ENCODE measurements at regions not wholly inside any gene's neighbourhood (a gene's known extent, or its start where the extent isn't known, plus 50 kb on each side); places are given as distances from the start of the nearest gene placed in this dataset.

DNA sequence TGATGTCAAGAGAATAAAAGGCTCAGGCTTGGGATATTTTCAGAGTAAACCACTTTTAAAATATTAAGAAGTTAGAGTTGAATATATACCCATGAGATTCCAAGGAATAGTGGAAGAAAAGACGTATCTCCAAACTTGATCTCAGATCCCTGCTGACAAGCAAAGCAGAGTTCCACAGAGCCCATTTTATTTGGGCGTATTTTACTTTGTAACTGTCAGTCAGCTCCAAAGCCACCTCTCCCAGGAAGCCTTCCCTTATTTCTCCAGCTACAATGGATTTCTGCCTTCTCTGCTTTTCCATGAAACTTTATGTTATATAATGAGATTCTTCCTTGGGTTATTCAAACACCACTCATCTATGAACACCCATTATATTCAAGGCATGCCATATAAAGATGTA lies 295.7 kb downstream of the FZD1 start:
- DNase-seq: no peak
- H3F3A ChIP-seq (ENCODE audit: low read length, unreplicated experiment): no peaks in the 10 kb centered on the region
- no peaks in the 10 kb centered on the region for H3K36me3 ChIP-seq (ENCODE audit: low read depth, low read length)
- H4K20me1 ChIP-seq (ENCODE audit: low read length): no peaks in the 10 kb centered on the region
- no peak overlapping the region for H3K4me2 ChIP-seq (ENCODE audit: low read length)
- no peak for ATAC-seq
- H3K27ac ChIP-seq (ENCODE audit: low read length): no peak overlapping the region
- H3K27me3 ChIP-seq (ENCODE audit: low read length): no peaks in the 10 kb centered on the region
- no peaks in the 10 kb centered on the region for H3K79me2 ChIP-seq (ENCODE audit: low read length)
- no peak overlapping the region for H2AFZ ChIP-seq (ENCODE audit: low read length)
- intact Hi-C loops (cut with micrococcal nuclease): loop anchor here (2.0 to 10.0 kb wide), 4 partner anchors 57 to 298 kb away; partner anchors contain the start of gene FZD1
- H3K9me2 ChIP-seq (replicated peaks; ENCODE audit: low read length): no peaks in the 10 kb centered on the region
- no peak overlapping the region for H3K4me3 ChIP-seq (ENCODE audit: low read length)
- TF ChIP-seq EZH2phosphoT487 (IDR thresholded peaks at IDR 0.05; ENCODE audit: borderline replicate concordance, low read length) (no peak), EZH2 (IDR thresholded peaks at IDR 0.05; ENCODE audit: low read length, unreplicated experiment) (no peak)
- TF ChIP-seq, protein P1, sequence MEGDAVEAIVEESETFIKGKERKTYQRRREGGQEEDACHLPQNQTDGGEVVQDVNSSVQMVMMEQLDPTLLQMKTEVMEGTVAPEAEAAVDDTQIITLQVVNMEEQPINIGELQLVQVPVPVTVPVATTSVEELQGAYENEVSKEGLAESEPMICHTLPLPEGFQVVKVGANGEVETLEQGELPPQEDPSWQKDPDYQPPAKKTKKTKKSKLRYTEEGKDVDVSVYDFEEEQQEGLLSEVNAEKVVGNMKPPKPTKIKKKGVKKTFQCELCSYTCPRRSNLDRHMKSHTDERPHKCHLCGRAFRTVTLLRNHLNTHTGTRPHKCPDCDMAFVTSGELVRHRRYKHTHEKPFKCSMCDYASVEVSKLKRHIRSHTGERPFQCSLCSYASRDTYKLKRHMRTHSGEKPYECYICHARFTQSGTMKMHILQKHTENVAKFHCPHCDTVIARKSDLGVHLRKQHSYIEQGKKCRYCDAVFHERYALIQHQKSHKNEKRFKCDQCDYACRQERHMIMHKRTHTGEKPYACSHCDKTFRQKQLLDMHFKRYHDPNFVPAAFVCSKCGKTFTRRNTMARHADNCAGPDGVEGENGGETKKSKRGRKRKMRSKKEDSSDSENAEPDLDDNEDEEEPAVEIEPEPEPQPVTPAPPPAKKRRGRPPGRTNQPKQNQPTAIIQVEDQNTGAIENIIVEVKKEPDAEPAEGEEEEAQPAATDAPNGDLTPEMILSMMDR (conservative IDR thresholded peaks at IDR 0.05; ENCODE audit: low read depth, low read length): no peak
- ChIA-PET POLR2A (ENCODE audit: unreplicated experiment) (no interaction called here), CTCF (no interaction called here)
- no TSS peak for BruUV-seq (replicated peaks)
- H3K9me3 ChIP-seq (ENCODE audit: low read length): no peaks in the 10 kb centered on the region
- no peak overlapping the region for H3K9ac ChIP-seq (ENCODE audit: low read length)
- H3K4me1 ChIP-seq (ENCODE audit: insufficient read depth, low read length): peaks cover 16% of the 10 kb centered on the region

DNA sequence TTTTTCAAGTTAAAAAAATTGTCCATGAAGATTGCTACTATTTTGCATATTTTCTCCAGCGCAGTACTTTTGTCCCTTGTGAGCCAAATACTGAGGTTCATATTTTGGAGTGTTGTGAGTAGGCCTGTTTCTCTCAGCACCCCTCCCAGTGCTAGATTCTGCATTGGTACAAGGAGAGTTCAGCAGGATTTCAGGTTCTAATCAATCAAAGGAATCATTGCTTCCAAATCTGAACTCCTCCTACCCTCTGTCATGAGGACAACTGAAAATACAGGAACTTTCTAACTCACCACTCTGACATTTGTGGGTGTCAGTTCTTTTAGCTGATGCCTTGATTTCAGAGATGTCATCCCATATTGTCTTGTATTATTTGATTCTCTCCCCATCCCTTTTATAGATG lies 299.9 kb downstream of the FZD1 start:
- no peaks in the 10 kb centered on the region for H3F3A ChIP-seq (ENCODE audit: low read length, unreplicated experiment)

DNA sequence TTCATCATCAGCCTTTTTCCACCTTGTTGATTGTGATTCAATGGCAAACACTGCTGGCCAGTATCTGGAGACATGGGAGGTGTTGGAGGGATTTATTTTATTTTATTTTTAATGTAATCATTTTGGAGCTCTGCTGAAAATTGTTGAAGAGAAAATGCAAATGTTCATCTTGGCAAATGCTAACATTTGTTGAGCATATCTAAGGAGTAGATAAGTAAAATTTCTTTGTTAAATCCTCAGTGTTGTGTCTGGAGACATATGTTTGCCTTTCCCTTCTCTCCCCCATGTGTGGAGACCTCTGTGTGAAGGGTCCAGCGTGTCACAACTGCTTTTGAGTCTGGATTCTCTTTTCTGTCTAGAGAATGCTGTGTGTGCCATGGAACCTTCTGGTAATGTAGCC lies 300.3 kb downstream of the FZD1 start:
- no peaks in the 10 kb centered on the region for H3K27me3 ChIP-seq (ENCODE audit: low read length)
- TF ChIP-seq EZH2phosphoT487 (IDR thresholded peaks at IDR 0.05; ENCODE audit: borderline replicate concordance, low read length) (no peak), EZH2 (IDR thresholded peaks at IDR 0.05; ENCODE audit: low read length, unreplicated experiment) (no peak)
- TF ChIP-seq, protein P1 (conservative IDR thresholded peaks at IDR 0.05; ENCODE audit: low read depth, low read length): no peak
- no peaks in the 10 kb centered on the region for H3K9me3 ChIP-seq (ENCODE audit: low read length)
- BruUV-seq (replicated peaks): no TSS peak
- ATAC-seq: no peak
- ChIA-PET POLR2A (ENCODE audit: unreplicated experiment) (no interaction called here), CTCF (no interaction called here)
- H3F3A ChIP-seq (ENCODE audit: low read length, unreplicated experiment): no peaks in the 10 kb centered on the region
- H3K4me2 ChIP-seq (ENCODE audit: low read length): no peak overlapping the region
- H3K4me1 ChIP-seq (ENCODE audit: insufficient read depth, low read length): no peaks in the 10 kb centered on the region
- H3K9me2 ChIP-seq (replicated peaks; ENCODE audit: low read length): no peaks in the 10 kb centered on the region
- H2AFZ ChIP-seq (ENCODE audit: low read length): no peak overlapping the region
- H3K4me3 ChIP-seq (ENCODE audit: low read length): no peak overlapping the region
- H3K36me3 ChIP-seq (ENCODE audit: low read depth, low read length): no peaks in the 10 kb centered on the region
- intact Hi-C loops (cut with micrococcal nuclease): no loop called here
- H3K27ac ChIP-seq (ENCODE audit: low read length): no peak overlapping the region
- DNase-seq: no peak
- no peaks in the 10 kb centered on the region for H3K79me2 ChIP-seq (ENCODE audit: low read length)
- no peaks in the 10 kb centered on the region for H4K20me1 ChIP-seq (ENCODE audit: low read length)
- no peak overlapping the region for H3K9ac ChIP-seq (ENCODE audit: low read length)

More for the DNA sequence above, 299.9 kb downstream of the FZD1 start:
- H3K36me3 ChIP-seq (ENCODE audit: low read depth, low read length): no peaks in the 10 kb centered on the region
- no peaks in the 10 kb centered on the region for H3K9me3 ChIP-seq (ENCODE audit: low read length)
- POLR2A ChIA-PET (ENCODE audit: unreplicated experiment): no interaction called here
- ATAC-seq: no peak
- no peak overlapping the region for H2AFZ ChIP-seq (ENCODE audit: low read length)
- H3K27me3 ChIP-seq (ENCODE audit: low read length): no peaks in the 10 kb centered on the region
- no peak overlapping the region for H3K27ac ChIP-seq (ENCODE audit: low read length)
- no peak overlapping the region for H3K4me2 ChIP-seq (ENCODE audit: low read length)
- H4K20me1 ChIP-seq (ENCODE audit: low read length): no peaks in the 10 kb centered on the region
- no peak for DNase-seq
- no peaks in the 10 kb centered on the region for H3K4me1 ChIP-seq (ENCODE audit: insufficient read depth, low read length)
- intact Hi-C loops (cut with micrococcal nuclease): no loop called here
- no peaks in the 10 kb centered on the region for H3K79me2 ChIP-seq (ENCODE audit: low read length)
- H3K9ac ChIP-seq (ENCODE audit: low read length): no peak overlapping the region
- H3K4me3 ChIP-seq (ENCODE audit: low read length): no peak overlapping the region
- no peak for TF ChIP-seq EZH2 (IDR thresholded peaks at IDR 0.05; ENCODE audit: low read length, unreplicated experiment)
- TF ChIP-seq EZH2phosphoT487 (IDR thresholded peaks at IDR 0.05; ENCODE audit: borderline replicate concordance, low read length): no peak
- TF ChIP-seq, protein P1 (conservative IDR thresholded peaks at IDR 0.05; ENCODE audit: low read depth, low read length): no peak
- CTCF ChIA-PET: no interaction called here
- no peaks in the 10 kb centered on the region for H3K9me2 ChIP-seq (replicated peaks; ENCODE audit: low read length)
- no TSS peak for BruUV-seq (replicated peaks)
